TTC549 (cell line): ENCODE measurements at regions not wholly inside any gene's neighbourhood (a gene's known extent, or its start where the extent isn't known, plus 50 kb on each side); places are given as distances from the start of the nearest gene placed in this dataset.

Source experiments
- FAIRE-seq: peaks from 2 replicates; lab custom pipeline; 2012; peaks lifted over from hg19 to GRCh38; lab: Jason Lieb, UNC

- FAIRE-seq: no peak
Observed at GRCh38 chr4:60020389-60020788, 1179.7 kb upstream of the ADGRL3 start.

DNA sequence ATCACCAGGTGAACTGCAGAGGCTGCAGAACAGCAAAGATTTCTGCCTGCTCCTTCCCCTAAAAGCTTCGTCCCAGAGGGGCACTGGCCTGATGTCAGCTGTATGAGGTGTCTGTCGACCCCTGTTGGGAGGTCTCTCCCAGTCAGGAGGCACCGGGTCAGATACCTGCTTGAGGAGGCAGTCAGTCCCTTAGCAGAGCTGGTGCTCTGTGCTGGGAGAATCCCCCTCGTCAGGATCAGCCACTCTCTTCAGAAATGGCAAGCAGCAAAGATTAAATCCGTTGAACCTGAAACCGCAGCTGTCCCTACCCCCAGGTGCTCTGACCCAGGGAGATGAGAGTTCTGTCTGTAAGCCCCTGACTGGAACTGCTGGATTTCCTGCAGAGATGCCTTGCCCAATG lies 1166.3 kb upstream of the ADGRL3 start:
- no peak for FAIRE-seq

DNA sequence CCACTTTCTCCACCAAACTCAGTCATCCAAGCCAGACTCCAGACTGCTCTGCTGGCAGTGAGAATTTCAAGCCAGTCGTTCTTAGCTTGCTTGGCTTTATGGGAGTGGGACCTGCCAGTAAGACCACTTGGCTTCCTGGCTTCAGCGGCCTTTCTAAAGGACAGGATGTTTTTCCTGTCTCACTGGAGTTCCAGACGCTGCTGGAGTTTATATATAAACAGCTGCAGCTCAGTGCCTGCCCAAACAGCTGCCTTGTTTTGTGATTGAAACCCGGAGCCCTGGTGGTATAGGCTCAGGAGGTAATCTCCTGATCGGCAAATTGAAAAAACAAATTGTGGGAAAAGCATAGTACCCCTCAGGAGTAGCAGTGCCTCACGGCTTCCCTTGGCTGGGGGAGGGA lies 1165.8 kb upstream of the ADGRL3 start:
- FAIRE-seq: no peak

DNA sequence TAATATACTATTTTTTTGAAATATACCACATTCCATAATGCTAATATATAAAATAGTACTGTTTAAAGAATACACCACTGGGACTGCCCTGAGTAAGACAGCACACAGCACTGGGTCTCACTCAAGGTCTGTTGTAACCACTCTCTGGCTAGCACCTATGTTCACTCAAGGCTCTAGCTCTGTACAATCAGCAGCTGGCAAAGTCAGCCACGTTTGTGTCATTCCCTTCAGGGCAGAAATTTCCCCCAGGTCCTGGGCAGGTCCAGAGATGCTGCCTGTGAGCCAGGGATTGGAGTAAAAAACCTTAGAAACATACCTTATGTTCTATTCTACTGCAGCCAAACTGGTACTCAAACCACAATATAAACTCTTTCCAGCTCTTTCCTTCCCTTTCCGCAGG lies 1160.2 kb upstream of the ADGRL3 start:
- no peak for FAIRE-seq

- no peak for FAIRE-seq
Observed at GRCh38 chr4:60042231-60042652, 1157.9 kb upstream of the ADGRL3 start.

DNA sequence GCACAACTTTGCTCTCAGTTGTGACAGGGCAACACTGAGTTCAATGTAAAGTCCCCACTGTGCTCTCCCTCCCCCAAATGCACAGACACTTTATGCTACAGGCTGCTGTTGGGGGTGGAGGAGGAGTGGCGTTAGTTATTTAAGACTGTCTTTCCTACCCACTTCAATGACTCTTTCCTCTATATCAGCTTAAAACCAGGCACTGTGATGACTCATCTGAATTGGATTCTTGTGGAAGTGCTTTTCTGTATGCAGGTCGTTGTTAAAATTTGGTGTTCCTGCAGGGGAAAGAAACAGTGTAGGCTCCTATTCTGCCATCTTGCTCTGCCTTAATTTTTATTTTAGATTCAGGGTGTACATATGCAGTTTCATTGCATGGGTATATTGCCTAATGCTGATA lies 1157.2 kb upstream of the ADGRL3 start:
- FAIRE-seq: no peak

DNA sequence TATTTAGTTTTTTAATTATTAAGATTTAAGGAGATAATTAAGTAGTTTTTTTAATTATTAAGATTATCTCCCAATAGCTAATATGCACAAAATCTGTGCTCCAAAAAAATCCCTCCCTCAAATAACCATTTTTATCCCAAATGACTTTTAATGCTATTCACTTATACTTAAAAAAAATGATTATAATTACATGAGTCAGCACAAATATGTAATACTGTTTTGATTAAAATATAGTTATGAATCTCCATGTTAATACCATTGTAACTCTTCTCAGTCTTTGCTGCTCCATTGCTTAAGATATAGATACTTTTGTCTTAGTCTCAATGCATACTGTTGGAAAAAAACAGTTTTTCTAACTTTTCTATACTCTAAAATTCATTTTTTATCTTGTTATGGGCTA lies 1121.1 kb upstream of the ADGRL3 start:
- FAIRE-seq: no peak

DNA sequence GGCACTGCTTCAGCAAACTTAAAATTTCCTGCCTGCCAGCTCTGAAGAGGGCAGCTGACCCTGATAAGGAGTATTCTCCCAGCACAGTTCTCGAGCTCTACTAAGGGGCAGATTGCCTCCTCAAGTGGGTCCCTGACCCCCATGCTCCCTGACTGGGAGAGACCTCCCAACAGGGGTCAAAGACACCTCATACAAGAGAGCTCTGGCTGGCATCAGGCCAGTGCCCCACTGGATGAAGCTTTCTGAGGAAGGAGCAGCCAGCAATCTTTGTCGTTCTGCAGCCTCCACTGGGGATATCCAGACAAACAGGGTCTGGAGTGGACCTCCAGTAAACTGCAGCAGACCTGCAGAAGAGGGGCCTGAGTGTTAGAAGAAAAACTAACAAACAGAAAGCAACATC lies 1118.3 kb upstream of the ADGRL3 start:
- no peak for FAIRE-seq

DNA sequence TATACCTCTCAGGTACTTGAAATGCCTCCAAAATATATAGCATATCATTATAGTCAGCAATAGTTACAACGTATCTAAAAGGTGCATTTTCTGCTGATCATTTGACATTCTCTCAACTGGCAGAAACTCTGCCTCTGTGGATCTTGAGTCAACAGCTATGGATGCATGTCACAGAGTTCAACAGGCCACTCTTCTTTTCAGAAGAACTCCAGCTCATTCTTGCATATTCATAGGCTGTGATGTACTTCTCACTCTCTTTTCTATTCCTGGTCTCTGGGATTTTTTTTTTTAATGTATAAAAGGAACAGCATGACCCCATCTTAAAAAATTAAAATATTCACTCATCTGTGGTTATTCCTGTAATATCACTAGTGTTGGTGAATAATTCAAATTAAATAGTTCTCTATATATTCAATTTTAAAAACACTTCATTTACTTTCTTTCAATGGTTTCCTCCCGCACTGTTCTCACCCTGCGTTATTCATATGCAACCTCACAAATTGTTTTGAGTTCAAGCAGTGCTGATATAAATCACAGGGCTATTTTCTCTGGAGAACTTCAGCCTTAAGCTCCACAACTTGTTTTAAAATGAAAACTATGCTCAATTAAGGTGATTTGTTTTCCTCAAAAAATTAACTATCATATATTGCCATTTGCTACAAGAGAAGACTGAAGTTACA lies 1111.2 kb upstream of the ADGRL3 start:
- no peak for FAIRE-seq

GRCh38 chr4:60089546-60090273 lies 1110.4 kb upstream of the ADGRL3 start:
- no peak for FAIRE-seq

DNA sequence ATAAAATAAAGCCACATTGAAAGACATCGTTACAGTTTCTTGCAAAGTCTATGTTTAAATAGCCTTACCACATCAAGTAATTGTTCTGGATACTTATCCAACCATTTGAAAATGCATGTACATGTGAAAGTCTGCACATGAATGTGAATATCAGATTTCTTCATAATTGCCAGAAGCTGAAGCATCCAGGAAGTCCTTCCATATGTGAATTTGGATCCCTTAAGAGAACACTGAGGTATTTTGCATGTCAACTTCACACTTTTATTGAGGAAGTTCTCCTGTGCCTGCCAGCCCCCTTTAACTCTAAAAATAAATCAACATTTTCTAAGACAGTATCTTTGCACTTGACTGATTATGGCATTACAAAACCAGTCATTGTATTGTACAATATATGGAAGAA lies 1103.5 kb upstream of the ADGRL3 start:
- FAIRE-seq: no peak

DNA sequence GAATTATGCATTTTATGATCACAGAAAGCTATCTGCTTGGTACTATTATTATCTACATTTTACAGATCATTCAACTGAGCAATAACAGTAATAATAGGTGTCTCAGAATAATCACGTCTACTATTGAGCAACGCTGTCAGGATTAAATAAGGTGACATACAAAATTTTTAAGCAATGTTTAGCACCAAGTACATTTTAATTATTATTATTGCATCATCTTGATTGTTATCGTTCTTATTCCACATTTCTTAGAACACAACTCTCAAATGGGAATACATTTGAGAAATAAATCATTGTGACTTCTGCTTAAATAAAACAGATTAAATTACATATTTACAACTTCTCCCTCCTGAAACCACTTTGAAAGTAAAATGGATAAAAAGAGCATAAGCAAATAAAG lies 1083.5 kb upstream of the ADGRL3 start:
- FAIRE-seq: no peak

DNA sequence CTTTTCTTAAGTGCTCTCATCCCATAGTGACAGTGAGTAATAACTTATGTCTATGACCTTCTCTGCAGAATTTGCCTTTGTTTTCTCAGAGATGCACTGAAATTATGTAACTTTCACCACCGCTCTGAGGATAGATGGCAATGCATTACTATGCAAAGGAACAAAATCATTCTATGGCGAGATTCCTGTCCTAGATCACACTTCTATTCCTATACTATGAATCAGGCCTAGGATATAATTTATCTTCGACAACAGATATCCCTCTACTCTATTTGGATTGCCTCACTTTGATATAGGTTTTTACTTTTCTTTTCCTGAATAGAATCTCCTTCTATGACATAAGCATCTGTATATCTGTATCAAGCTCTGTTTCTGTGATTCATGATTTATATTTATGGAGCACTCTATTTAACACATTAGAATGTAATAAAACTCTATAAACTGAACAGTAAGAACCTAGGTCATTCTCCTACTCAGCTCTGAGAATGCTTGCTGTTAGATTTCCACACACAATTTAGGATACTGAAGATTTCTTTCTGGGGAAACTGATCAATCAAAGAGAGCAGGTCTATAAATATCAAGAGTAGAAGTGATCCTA lies 1082.3 kb upstream of the ADGRL3 start:
- no peak for FAIRE-seq

- no peak for FAIRE-seq
Observed at GRCh38 chr4:60122820-60123219, 1077.3 kb upstream of the ADGRL3 start.

GRCh38 chr4:60128888-60129287 lies 1071.2 kb upstream of the ADGRL3 start:
- FAIRE-seq: no peak

DNA sequence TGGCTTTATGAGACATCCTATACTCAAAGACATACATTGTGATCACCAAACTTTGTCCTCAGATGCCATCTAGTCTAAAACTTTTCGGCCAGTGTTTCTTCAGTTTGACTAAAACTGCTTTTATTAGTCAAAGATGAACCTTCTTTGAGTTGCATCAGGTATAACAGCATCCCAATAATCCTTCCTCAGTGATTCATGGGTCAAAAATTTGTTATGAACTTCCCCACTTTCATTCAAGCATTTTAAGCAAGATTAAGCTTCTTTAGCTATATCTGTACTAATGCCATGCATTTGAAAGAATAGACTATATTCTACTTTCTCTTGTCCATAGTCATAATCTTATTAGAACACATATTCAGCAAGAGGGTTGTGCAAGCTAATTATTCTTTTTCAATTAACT lies 1070.4 kb upstream of the ADGRL3 start:
- FAIRE-seq: no peak

DNA sequence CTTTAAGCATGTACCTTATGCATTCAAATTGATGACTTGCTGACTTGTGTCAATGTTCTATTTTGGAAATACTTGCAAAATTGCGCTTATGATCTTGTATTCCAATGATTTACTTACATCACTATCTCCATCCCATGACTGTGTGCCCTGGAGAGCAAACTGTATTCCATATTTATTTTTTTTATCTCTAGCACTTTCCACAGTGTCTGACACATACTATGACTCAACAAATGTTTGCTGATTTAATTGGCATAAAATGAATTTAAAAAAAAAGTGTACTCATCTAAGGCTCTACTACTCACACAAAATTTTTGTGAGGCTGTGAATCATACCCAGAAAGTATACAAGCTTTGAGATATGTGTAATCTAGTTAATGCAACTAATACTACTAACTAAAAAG lies 1066.8 kb upstream of the ADGRL3 start:
- no peak for FAIRE-seq

DNA sequence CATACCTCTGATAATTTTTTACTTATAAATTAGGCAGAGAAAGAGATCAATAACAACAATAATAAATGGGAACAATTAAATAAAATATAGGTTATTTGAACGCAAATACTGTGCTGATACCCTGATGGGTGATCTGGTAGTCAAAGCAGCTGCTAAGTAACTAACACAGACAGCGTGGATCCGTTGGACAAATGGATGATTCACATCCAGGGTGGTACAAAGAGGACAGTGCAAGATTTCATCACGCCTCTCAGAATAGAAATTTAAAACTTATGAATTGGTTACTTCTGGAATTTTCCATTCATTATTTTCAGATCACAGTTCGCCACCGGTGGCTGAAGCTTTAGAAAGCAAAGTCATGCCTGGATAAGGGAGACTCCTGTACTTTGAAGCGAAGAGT lies 1066.0 kb upstream of the ADGRL3 start:
- FAIRE-seq: no peak

DNA sequence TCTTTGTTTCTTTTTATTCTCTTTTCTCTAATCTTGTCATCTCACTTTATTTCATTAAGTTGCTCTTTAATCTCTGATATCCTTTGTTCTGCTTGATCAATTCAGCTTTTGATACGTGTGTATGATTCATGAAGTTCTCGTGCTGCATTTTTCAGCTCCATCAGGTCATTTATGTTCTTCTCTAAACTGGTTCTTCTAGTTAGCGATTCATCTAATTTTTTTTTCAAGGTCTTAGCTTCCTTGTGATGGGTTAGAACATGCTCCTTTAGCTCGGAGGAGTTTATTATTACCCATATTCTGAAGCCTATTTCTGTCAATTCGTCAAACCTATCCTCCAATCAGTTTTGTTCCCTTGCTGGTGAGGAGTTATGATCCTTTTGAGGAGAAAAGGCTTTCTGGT lies 1045.0 kb upstream of the ADGRL3 start:
- FAIRE-seq: no peak

DNA sequence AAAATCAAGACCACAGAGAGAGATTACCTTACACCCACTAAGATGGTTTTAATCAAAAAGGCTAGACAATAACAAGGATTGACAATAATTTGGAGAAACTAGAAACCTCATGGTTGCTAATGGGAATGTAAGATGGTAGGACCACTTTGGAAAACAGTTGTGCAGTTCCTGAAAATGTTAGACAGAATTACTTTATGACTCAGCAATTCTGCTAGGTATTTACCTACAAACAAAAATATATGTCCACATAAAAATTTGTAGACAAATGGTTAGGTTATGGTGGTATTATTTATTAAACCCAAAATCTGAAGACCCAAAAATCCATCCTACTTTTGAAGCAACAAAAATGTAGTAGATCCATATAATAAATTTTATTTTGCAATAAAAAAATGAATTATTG lies 1027.0 kb upstream of the ADGRL3 start:
- FAIRE-seq: no peak

- FAIRE-seq: no peak
Observed at GRCh38 chr4:60173718-60174117, 1026.4 kb upstream of the ADGRL3 start.

- no peak for FAIRE-seq
Observed at GRCh38 chr4:60175241-60175640, 1024.9 kb upstream of the ADGRL3 start.

DNA sequence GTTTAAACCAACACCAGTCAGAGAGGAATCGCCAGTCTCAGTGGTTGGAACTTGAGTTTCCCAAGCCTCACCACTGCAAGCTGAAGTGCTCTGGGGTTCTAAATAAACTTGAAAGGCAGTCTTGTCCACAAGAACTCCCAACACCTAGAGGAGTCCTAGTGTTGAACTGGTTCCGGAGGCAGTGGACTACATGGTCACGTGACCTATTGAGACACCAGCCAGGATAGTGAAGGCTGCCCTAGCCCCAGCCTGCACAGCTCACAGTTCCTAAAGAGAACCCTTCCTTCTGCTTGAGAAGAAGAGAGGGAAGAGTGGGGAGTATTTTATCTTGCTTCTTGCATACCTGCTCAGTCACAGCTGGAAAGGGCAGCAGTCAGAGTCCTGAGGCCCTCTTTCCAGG lies 1012.7 kb upstream of the ADGRL3 start:
- no peak for FAIRE-seq

DNA sequence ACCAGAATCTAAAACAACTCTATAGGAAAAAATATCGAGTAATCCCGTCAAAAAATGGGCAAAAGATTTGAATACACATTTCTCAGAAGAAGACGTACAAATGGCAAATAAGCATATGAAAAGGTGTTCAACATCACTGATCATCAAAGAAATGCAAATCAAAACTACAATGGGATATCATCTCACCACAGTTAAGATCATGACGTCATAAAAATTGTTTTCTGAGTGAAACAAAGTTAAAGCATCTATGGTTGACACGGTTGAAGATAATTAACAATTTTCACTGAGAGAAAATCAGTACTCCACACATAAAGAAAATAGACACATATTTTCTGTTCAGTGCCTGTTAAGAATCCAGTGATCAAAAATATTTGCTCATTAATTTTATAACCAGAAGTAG lies 1010.8 kb upstream of the ADGRL3 start:
- no peak for FAIRE-seq
